ENCODE measurements at regions not wholly inside any gene's neighbourhood (a gene's known extent, or its start where the extent isn't known, plus 50 kb on each side); places are given as distances from the start of the nearest gene placed in this dataset.

DNA sequence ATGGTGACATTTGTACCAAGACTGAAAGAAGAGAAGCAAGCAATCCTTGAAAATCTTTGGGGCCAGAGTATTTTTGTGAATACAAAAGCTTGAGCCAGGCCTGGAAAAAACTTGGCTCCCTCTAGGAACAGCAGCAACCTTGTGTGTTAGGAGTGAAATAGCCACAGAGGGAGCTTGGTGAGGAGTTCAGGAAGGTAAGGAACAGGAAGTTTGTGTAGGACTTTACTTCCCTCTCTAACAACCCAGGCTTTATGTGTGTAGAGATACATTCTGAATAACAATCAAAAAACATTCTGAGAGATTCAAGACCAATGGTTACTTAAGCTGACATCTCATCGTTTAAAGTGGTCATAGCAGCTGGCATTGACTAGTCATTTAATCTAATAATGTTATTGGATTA, 668.5 kb downstream of the PCDH18 start:
- in situ Hi-C loops (cut with HindIII; ENCODE audit: low sequenced_read_pairs) = no loop called here

DNA sequence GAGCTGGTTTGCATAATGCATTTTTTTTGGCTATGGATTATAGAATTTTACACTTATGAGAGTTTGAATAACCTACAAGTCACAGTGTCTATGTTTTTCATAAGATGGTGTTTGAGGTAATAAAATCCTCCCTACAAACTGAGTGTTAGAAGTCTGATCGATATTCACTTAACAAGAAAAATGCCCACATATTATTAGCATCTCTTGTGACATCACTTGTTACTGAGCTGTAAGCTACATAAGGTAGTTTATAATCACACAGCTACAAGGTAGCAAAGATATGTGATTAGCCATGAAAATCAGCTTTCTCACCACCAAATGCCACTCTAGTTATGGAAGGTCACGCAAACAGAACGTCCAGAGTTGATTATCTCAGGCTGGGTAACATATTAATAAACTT, 669.6 kb downstream of the PCDH18 start:
- in situ Hi-C loops (cut with HindIII; ENCODE audit: low sequenced_read_pairs) = no loop called here

DNA sequence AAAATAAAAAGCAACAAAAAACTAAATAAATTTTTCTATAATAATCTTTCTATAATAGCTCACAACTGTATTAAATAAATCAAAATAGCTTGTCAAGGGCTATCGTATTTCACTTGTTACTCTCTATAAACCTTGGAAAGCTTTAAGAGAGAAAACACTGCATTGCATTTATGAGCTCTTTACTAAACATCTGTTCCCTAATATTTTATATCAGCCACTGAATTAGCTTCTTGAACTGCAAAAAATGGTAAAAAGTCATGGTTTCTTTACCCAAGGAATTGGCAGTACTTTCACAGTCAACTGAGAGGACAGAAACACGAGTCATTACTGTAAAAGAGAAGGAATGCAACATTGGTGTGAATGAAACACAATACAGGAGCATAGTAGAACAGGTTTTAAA, 671.2 kb downstream of the PCDH18 start:
- in situ Hi-C loops (cut with HindIII; ENCODE audit: low sequenced_read_pairs) = no loop called here

DNA sequence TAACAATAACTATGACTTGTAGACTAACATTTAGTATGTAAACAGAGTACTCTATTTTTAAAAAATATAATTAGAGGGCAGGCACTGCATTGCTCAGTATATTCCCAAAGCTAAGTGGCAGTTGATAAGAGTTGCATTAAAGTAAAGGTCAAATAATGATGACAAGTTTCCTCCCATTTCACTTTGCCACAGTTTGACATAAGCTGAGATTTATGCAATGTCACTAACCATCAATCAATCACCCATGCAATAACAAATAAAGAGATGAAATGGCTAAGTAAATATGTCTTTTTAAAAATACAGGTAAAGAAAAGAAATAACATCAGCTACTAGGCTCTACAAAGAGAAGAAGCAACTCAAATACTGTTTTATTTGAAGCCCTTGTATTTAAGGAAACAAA, 673.4 kb downstream of the PCDH18 start:
- in situ Hi-C loops (cut with HindIII; ENCODE audit: low sequenced_read_pairs) = no loop called here

DNA sequence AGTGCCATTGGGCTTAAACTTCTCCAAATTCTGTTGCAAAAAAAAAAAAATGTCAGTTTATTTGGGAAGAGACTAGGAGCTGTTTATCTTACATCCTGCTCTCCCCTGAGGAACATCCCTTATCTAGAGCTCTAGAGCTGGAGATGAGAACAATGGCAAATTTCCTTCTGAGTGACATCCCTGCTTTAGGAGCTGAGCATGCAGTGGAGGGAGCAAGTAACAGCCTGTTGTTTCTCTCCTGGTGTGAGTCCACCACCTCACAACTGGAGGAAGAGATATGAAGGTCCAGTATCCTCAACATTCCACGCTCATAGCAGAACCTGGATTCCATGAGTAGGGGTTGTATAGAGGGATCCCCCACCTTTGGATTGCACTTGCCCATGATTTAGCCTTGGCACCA, 676.4 kb downstream of the PCDH18 start:
- in situ Hi-C loops (cut with HindIII; ENCODE audit: low sequenced_read_pairs) = no loop called here

DNA sequence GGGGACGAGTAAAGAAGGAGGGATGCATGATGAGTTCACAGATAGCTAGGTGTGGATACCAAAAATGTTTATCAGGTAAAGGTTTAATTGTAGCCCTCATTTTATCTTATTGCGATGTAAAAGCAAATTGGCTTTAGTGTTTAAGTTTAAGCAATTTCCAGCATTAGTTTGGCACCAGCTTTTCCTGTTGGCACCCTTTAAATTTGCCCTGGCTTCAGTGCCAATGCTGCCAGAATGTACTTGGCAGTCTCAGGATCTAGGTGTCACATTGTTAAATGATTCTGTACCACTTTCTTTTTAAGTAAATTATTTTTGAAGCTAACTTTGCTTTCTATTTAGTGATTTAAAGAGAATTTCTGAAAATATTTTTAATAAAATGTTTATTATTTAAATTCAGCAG, 681.8 kb downstream of the PCDH18 start:
- in situ Hi-C loops (cut with HindIII; ENCODE audit: low sequenced_read_pairs) = no loop called here

DNA sequence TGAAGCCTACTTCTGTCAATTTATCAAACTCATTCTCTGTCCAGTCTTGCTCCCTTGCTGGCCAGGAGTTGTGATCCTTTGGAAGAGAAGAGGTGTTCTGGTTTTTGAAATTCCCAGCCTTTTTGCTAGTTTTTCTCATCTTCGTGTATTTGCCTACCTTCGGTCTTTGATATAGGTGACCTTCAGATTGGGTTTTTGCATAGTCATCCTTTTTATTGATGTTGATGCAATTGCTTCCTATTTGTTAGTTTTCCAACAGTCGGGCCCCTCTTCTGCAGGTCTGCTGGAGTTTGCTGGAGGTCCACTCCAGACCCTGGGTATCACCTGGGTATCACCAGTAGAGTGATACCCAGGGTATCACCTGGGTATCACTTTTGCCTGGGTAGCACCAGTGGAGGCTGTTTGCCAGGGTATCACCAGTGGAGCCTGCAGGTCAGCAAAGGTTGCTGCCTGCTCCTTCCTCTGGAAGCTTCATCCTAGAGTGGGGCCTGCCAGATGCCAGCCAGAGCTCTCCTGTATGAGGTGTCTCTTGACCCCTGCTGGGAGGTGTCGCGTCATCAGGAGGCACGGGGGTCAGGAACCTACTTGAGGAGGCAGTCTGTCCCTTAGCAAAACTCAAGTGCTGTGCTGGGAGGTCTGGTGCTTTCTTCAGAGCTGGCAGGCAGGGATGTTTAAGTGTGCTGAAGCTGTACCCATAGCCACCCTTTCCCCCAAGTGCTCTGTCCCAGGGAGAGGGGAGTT, 684.2 kb downstream of the PCDH18 start:
- in situ Hi-C loops (cut with HindIII; ENCODE audit: low sequenced_read_pairs) = no loop called here

DNA sequence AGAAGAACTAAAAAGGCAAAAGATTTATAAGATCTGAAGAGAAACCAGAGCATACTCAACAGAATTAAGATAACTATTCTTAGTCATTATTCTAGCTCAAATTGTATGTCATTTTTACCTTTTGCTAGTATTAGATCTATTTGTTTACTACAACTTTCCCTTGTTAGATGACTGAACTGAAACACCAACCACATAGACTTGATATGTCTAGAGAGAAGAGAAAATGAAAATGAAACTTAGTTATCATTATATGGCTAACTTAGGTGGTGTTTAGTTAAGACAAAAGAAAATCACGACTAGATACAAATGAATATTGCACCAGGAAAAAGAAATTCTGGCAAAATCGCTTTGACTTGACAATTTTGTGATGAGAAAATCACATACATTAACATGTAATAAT, 690.8 kb downstream of the PCDH18 start:
- in situ Hi-C loops (cut with HindIII; ENCODE audit: low sequenced_read_pairs) = no loop called here

GRCh38 chr4:136838607-136839006, 693.7 kb downstream of the PCDH18 start:
- in situ Hi-C loops (cut with HindIII; ENCODE audit: low sequenced_read_pairs) = no loop called here

GRCh38 chr4:136831553-136831952, 700.7 kb downstream of the PCDH18 start:
- in situ Hi-C loops (cut with HindIII; ENCODE audit: low sequenced_read_pairs) = no loop called here

DNA sequence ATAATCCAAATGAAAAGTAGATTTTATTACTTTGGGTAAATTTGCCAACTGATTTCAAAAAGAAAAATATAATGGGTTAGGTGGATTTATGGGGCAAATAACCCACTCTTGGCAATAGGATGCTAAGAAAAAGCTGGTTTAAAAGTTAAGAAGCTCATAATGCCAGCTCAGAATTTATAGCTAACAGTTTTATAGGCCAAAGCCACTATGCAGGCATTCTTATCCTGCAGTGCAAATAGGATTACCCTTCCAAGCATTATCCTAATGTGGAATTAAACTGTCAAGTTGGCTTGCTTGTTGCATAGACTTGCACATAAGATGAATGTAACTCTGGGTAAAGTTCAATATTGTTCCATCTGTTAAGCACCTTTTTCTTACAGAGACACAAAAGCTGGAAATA, 703.0 kb downstream of the PCDH18 start:
- in situ Hi-C loops (cut with HindIII; ENCODE audit: low sequenced_read_pairs) = no loop called here

DNA sequence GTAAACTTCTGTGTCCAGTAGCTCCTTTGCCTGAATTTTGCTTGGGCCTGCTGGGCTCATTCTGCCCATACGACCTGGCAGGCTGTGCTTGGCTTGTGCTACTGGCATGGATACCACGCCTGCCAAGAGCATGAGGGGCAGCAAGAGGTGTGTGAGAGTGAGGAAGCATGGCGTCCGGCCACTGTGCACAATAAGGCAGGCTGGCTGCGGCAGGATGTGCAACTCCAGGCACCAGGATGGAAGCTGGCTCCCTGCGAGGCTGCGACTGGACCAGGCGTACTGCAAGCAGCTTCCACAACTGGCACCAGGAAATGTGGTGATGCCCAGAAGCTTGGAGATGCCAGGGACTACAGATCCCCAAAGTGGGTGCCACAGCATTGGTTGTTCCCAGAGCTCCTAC, 709.3 kb downstream of the PCDH18 start:
- in situ Hi-C loops (cut with HindIII; ENCODE audit: low sequenced_read_pairs) = no loop called here

GRCh38 chr4:136818811-136819330, 713.4 kb downstream of the PCDH18 start:
- in situ Hi-C loops (cut with HindIII; ENCODE audit: low sequenced_read_pairs) = no loop called here

DNA sequence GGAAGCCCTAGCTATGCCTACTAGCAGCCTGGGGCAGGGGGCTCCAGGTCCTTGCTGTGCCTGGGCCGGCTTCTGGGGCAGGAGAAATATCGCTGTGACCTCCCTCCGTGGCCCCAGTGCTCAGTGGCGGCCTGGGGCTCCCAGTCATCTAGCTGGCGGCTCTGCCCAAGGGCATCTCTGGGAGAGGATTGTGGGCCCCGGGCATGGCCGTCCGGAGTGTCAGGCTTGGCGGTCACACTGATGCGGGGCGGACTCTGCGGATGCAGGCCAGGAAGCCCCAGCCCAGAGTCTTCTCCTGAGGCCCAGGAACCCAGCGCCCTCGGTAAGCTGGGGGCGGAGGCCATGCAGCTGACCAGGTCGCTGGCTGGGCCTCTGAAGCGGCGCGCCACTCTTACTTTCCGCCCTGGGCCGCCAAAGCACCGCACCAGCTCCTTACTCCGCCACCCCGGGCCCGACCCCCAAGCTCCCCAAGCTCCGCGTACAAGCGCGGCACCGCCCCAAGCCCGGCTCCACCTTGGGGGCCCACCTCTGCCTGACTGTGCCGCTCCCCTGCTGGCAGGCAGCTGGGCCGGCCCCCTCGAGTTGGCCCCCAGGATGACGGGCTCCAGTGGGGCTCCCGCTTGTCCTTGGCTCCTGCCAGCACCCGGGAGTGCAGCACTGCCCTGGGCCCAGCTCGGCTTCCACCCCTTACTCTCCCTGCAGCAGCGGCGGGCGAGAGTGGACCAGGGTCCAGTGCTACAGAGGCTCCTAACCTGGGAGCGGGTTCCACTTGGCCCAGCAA, 720.0 kb downstream of the PCDH18 start:
- in situ Hi-C loops (cut with HindIII; ENCODE audit: low sequenced_read_pairs) = no loop called here

GRCh38 chr4:136811496-136812077, 720.7 kb downstream of the PCDH18 start:
- in situ Hi-C loops (cut with HindIII; ENCODE audit: low sequenced_read_pairs) = no loop called here

GRCh38 chr4:136810626-136811025, 721.7 kb downstream of the PCDH18 start:
- in situ Hi-C loops (cut with HindIII; ENCODE audit: low sequenced_read_pairs) = no loop called here

GRCh38 chr4:136806844-136807243, 725.5 kb downstream of the PCDH18 start:
- in situ Hi-C loops (cut with HindIII; ENCODE audit: low sequenced_read_pairs) = no loop called here

GRCh38 chr4:136805617-136806016, 726.7 kb downstream of the PCDH18 start:
- in situ Hi-C loops (cut with HindIII; ENCODE audit: low sequenced_read_pairs) = no loop called here

- in situ Hi-C loops (cut with HindIII; ENCODE audit: low sequenced_read_pairs) = no loop called here
Measured at GRCh38 chr4:136803433-136803832, 728.9 kb downstream of the PCDH18 start.

DNA sequence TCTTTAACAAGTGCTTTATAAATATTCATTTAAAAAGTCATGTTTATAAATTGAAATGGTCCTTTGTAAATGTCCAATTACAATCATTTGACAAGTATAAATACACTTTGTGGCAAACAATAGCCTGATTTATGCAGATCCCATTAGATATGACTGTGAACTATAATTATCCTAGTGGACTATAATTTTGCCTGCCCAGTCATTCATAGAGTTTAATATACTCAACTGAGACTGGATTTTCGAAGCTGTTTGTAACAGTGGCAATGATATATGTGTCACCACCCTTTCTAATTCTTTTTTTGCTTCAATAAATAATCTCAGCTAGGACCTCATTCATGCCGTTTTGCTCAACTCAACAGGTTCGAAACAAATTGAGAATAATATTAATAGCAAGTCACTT, 732.0 kb downstream of the PCDH18 start:
- in situ Hi-C loops (cut with HindIII; ENCODE audit: low sequenced_read_pairs) = no loop called here

GRCh38 chr4:136796953-136797352, 735.3 kb downstream of the PCDH18 start:
- in situ Hi-C loops (cut with HindIII; ENCODE audit: low sequenced_read_pairs) = no loop called here

DNA sequence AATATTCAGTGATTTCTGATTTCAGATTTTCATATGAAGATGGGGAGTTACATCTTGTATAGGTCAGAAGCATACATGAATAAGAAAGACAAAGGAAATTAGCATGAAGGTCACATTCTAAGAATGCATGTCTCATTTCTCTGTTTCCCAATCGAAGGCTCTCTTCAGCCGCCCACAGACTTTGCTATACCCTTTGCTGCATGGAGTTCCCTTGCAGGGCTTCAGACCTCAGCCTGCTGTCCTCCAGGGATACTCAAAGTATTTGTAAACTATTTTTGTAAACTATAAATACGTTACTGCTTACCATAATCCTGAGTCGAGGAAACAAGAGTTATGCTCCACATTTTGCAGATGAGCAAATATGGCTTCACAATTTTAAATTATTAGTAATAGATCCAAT, 738.4 kb downstream of the PCDH18 start:
- in situ Hi-C loops (cut with HindIII; ENCODE audit: low sequenced_read_pairs) = no loop called here
